Hepatic stellate cell (primary cell): ENCODE measurements at regions not wholly inside any gene's neighbourhood (a gene's known extent, or its start where the extent isn't known, plus 50 kb on each side); places are given as distances from the start of the nearest gene placed in this dataset.
"Not testable (repeated sequence)": the region's sequence is repeated elsewhere in the genome, so short reads cannot be mapped to it uniquely, and the experiment has no call there.

ENCODE experiments used
- DNase-seq: peaks from one replicate; pipeline ENCODE4 v3.0.0; 2011; ENCODE audit warnings: low spot score

DNA sequence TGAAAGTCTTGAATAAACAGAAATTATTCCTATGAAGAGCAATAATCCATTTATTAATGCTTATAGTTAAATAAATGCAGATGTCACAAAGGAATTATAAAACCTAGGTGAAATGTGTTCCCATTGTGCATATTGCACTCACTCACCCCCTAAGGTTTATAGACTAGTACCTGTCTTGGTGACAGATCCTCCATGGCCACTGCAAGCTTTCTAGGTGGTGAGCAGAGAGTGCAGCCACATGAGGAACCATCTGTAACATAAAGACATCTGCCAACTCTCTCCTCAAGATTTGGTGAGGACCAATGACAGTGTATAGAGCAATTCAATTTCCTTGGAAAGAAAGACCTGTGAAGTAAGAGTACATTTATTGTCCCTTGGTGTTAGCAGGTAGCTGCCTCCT, 616.4 kb downstream of the CENPC start:
- not testable (repeated sequence) for DNase-seq

DNA sequence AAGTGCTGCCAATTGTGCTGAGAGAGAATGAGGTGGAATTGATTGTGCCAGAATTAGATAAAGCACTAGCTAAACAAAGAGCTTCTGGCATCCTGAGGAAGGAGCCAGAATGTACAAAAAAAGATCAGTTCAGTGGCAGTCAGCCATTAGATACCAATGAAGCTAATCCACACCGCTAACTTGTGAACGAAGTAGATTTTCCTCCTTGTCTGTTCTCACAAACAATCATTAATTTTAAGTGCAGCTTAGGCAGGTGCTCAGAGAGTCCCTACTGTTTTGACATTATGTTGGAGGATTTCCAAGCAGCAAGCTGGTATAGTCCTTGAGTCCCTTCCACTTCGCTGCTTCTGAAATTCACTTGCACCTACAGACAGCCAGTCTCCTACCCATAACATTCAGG, 617.4 kb downstream of the CENPC start:
- DNase-seq, result no peak

DNA sequence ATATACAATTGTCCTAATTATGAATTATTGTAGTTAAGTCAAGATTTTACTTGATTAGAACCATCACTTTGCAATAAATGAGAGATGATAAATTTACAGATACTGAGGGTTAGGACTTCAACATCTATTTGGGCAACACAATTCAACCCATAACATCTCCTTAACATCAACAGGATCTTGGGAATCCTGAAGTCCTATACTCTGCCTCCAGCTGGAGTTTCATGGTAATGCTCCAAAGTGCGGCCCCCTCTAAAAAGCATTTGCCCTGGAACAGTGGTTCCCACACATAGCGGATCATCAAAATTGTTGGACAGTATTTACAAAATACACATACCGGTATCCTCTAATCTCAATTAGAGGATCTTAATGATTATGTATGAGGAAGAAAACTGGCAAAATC, 618.6 kb downstream of the CENPC start:
- no peak for DNase-seq

DNA sequence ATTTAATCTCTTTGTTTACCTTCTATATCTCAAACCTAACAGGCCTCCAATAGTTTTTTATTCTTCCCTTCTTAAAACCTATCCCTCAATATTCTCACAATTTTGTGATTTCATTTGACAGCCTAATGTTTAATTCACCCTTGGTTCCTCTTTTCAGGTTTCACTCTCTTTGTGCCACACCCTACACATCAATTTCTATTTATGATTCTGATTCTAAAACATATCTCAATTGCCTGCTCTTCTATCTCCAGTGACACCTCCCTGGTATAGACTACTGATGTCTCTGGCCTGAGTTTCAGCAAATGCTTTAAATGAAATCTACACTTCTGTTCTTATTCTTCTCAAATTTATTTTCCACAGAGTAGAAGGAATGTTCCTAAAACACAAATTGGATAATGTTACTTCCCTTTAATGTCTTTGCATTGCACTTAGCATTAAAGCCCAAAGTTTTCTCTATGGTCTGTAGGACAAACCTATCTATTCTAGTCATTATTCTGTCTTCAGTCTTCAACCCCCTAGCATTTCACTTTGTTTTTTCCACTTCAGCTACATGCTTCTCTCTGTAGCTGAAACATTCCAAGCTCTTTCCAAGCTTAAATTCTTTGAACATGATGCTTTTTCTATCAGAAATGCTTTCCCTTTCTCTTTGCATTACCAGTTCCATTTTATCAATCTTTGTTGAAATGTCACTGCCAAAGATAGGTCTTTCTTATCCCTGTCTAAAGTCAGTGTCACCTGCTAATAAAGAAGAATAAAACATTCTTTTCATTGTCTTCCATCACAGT, 622.0 kb downstream of the CENPC start:
- no peak for DNase-seq

DNA sequence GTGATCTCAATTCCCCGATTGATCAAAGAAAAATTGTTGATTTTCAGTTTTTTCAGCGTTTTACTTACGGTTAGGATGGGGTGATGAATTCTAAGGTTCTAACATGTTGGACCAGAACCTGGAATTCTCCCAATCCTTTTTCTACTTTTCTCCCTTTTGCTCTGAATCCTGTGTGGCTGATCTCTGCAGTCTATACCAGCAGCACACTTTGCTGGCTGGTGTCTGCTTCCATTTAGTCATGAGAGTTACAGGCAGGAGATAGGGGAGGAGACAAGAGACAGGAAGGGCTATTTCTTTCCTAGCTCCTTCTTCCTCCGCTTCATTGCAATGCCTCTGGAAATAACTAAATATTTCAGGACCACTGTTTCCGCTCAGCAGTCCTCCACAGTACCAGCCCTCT, 623.9 kb downstream of the CENPC start:
- DNase-seq, result no peak

DNA sequence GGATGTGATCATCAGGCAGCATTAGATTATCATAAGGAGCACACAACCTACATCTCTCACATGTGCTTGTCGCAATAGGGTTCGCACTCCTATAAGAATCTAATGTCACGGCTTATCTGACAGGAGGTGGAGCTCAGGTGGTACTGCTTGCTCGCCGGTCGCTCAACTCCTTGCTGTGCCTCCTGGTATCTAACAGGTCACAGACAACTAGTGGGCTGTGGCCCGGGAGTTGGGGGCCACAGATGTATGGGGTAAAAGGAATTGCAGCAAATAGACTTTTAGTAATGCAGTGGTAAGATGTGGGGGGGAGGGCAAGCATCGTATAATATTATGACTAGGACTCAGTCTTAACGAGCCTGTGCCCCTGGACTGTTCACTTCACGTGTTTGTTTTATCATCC, 624.8 kb downstream of the CENPC start:
- DNase-seq, result no peak

DNA sequence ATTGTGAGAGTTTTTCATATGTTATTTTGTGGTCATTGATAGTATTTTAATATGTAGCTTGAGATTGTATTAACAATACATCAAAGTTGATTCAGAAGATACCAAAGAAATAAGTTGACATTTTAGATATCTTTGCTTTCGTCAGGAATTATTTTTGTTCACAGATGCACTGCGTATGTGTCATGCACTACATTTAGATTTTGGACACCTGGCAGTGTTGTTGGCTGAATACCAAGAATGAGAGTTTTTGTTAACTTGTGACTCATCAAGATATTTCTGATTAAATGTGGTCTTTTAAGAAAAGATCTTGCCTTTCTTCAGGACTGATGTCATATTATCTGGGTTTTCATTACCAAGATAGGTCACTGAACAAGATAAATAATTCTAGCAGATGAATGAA, 633.4 kb downstream of the CENPC start:
- DNase-seq, result no peak

DNA sequence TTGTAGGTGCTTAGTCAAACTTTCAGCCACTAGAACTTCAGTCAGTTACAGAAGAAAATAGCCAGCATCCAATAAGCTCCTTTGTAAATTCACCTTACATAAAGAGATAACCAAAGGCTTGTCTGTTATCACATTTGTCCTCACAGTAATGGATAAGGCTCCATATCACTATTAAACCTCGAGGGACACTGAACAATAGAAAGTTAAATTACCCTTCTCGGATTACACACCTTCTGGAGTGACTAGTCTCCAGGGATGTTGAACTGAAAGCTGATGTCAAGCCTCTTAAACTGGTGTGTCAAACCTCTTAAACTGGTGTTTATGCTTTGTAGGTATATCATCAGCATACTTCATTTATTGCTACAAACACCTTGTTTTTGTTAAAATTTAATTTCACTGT, 639.0 kb downstream of the CENPC start:
- no peak for DNase-seq

DNA sequence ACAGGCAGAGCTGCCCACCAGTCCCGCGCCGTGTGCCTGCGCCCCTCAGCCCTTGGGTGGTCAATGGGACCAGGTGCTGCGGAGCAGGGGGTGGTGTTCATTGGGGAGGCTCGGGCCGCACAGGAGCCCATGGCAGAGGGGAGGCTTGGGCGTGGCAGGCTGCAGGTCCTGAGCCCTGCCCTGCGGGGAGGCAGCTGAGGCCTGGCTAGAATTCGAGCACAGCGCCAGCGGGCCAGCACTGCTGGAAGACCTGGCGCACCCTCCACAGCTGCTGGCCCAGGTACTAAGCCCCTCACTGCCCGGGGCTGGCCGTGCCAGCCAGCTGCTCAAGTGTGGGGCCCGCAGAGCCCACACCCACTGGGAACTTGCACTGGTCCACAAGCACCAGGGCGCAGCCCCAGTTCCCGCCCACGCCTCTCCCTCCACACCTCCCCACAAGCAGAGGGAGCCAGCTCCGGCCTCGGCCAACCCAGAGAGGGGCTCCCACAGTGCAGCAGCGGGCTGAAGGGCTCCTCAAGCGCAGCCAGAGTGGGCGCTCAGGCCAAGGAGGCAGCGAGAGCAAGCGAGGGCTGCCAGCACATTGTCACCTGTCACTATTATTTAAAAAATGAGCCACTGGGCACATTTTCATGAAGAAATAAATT, 645.8 kb downstream of the CENPC start:
- DNase-seq, result no peak

DNA sequence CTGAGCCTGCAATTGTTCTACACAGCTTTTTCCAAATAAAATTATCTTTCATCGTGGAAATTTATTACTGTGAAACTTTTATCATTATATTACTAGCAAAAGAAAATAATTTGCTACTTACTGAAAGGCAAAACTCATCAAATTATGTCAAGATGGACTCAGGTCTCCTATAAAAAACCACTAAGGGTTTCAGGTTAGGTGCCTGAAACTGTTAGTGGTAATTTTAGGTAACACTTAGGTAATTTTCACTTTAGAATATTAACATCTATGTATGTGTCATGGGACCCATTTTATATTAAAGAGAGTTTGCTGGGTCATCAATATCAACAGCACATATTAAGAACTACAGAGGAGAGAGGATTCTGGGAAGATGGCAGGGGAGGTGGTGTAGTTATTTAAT, 651.5 kb downstream of the CENPC start:
- DNase-seq, result no peak

DNA sequence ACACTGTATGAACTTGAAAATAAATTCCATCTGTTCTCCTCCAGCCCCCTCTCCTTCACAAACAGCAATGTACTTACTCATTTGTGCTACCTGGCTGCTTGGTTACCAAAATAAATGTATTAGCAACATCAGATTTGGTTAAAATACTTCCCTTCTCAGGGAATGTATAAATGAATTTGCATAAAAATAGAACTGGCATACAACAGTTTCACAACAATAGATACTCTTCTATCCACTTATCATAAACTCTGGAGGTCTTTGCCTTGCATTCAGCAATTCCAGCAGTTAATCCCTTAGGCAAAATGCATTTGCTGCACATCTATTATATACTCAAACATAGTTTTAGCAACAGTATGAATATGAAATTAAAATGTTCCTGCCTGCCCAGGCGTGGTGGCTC, 658.2 kb downstream of the CENPC start:
- DNase-seq, result no peak

DNA sequence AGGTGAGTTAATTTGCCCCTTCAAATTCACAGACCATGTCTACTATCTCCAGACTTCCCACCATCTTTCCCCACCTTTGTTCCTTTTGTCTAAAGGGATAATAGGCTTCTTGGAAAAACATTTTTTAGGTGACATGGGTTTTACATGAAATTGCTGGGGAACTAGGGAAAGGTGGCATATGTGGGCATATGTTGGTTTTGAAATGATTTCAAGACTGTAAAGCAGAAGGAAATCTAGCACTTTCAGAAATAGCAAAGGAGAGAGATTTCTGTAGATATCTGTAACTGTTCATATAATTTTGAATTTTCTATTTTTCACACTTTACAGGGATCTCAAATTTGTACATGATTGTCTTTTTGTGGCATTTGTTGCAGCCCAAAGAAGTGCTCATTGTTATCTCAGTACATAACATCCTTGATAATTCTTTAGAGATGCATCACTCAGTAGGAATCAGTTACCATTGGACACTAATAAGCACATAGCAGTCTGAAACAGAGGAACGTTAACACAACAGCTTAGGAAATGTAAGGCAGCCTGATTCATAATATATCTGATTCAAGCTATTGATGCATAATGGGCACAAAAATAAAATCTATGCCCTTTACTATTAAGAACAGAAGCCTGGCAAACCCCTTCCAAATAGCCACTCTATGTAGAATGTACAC, 659.7 kb downstream of the CENPC start:
- no peak for DNase-seq

DNA sequence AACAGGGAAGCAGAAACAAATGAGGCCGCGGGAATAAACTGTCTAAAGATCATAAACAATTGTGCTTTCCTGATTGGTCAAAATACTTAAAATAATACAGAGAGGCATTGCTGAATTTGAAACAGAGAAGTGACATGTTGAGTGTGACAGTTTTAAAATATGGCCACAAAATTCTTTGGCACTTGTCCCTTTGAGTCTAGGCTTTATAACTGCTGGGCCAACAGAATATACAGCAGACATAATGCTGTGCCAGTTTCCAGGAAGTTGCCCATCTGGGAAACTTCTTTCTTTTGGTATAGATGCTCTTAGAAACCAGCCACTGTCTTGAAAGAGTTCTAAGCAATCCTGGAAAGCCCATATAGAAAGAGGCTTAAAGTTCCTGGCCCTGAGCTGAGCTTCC, 668.4 kb downstream of the CENPC start:
- DNase-seq, result no peak

DNA sequence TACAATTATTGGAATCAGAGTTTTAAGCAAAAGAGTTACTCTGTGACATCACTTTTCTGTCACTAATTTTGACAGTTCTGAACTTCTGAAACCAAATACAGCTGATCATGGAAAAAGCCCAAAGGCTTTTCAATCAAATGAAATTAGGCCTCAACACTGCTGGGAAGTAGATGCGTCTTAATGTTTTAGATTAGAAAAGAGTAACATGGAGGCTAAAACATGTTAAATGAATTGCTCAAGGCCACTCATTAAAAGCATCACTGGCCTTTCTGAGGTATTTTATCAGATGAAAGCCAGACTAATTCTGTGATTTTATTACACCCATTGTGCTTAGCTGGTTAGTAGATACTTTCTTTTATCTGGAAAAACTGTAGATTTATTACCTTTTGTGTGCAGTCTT, 672.6 kb downstream of the CENPC start:
- DNase-seq, result no peak

DNA sequence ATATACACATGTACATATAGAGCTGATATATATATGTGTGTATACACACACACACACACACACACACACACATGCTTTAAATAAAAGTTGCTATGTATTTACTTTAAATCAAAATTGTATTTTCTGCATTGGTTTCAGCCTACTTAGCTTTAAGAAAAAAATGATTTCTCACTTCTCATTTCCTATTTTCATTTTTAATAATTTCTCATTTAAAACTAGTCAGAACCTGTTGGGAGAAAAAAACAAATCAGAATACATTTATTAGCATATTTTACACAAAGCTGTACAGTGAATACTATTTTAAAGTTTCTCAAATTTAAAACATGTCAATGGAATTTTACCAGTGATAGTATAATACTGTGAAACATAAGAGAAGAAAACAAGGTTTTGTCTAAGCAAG, 681.8 kb downstream of the CENPC start:
- DNase-seq, result no peak

DNA sequence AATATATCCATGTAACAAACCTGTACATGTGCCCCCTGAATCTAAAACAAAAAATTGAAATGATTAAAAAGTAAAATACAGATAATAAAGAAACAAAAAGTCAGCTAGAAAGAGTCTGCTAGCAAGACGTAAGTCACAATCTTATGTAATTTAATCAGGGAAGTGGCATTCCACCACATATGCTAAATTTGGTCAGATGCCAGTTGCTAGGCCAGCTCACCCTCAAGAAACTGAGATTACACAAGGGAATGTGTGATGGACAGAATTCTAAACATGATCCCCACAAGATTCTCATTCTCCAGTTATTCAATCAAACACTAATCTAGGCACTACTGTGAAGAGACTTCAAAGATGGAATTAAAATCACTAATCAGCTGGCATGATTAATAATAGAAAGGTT, 689.3 kb downstream of the CENPC start:
- DNase-seq, result no peak

DNA sequence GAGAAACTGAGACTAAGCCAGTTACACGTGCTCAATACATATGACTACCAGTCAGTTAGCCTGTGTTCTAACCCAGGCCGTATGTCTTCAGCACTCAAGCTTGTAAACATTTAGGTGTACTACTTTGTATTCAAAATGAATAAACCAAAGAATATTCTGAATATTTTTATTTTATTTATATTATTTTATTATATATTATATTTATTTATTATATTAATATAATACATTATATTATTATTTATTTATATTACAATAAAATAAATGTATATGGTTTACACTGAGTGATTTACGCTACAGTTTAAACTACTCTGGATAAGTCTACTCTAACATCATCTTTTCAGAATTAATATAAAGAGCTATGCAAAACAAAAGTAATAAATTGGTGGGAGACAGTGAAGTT, 691.5 kb downstream of the CENPC start:
- DNase-seq, result no peak

DNA sequence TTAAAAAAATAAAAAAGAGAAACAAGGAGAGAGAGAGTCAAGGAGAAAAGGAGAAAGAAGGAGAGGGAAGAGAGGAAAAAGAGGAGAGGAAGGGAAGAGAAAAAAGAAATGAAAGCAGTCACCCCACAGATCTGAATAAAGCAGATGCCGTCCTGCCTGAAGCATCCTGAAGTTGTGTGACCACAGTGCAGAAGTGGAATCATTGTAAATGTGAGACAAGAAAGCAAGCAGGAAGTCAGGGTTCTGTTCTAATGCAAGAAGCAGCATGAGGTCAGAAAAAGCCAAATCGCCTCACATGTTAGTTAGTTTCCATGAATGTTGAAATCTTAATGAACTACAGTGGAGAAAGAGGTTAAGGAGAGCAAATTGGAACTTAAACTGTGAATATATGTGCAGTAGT, 692.5 kb downstream of the CENPC start:
- DNase-seq, result no peak

DNA sequence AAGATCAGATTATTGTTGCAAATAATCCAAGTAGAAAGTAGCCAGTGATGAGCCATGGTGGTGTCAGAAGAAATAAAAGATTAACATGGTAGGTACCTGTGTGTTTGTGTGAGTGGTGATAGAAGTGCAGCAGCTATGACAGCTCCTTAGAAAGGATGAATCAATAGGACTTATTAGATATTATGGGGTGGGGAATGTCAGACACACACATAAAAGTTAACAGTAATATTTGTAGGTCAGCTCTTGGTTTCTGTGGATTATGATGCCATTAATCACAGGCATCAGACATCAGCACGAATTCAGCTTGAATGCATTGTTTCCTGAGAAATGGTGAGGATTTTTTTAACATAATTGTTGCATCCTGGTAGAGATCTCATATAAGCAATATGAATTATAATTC, 695.7 kb downstream of the CENPC start:
- no peak for DNase-seq

DNA sequence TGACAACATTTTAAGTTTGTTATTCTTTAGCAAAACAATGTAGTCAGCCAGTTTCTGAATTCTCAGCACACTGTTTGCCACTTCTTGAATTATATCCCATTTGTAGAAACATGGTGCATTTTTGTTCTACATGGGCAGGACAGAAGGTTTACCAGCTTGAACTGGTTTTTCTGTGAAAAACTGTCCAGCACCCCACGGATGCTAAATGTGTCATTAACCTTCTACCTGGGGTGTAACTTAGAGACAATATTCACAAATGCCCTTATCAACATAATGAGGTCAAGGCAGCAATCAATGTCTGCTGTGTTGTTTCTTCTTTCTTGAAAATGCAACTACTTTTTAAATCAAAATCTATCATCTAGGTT, 702.6 kb downstream of the CENPC start:
- DNase-seq, result no peak

DNA sequence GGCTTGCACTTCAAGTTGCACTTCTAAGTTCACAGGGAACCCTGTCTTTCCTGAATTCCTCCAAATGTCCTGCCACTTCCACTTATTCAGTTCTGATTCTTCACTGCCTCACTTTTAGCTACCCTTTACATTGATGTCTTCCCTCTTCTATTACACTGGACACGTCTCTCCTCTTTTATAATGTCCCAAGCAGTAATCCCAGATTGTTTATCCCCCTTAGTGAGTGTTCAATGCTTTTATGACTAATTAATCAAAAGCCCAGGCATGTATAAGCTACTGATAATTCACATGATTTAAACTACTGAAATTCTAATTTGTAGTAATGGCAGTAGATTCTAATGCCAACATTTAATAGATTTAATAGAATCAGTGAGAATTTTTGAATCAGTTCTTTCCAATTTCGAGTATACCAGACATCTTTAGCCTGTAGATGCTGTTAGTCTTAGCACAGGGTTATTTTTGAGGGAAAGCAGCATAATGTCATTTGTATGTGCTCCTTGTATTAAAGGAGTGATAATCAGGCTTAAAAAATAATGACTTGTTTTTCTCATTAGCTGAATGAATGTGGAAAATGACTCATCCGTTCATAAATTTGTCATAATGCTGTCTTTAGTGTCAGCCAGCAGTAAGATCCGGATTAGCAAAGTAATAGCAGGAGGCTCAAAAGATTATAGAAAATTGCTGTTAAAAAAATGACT, 703.1 kb downstream of the CENPC start:
- DNase-seq, result no peak

DNA sequence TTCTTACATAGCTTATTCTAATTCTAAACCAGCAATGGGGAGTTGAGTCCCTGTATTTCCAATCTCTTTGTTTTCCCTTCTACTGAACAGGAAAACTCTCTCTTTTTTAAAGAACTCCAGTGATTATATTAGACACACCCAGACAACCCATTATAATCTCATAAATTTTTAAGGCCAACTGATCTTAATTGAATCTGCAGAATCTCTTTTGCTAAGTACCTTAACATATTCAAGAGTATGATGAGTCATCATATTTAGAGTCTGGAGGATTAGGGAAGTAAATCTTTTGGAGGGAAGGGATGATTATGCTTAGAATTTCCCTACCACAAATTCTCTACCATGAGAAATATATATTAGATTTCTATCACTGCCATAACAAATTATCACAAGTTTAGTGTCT, 705.1 kb downstream of the CENPC start:
- DNase-seq, result no peak
